HL-60 (cell line): ENCODE measurements at regions not wholly inside any gene's neighbourhood (a gene's known extent, or its start where the extent isn't known, plus 50 kb on each side); places are given as distances from the start of the nearest gene placed in this dataset.

Experiments
- CTCF ChIP-seq: IDR thresholded peaks from one replicate; pipeline ENCODE4 v1.5.1; 2011; ENCODE audit warnings: low read length, control low read depth, inconsistent platforms; ENCODE audit not compliant: insufficient read depth
- GABPA ChIP-seq: IDR thresholded peaks from 2 replicates; pipeline ENCODE4 v1.6.1; 2012; ENCODE audit warnings: low read depth
- POLR2AphosphoS5 ChIP-seq: IDR thresholded peaks from 2 replicates; pipeline ENCODE4 v1.6.1; 2012; ENCODE audit warnings: low read depth
- REST ChIP-seq: IDR thresholded peaks from 2 replicates; pipeline ENCODE4 v1.6.1; 2012; ENCODE audit warnings: low read depth; ENCODE audit not compliant: insufficient replicate concordance

DNA sequence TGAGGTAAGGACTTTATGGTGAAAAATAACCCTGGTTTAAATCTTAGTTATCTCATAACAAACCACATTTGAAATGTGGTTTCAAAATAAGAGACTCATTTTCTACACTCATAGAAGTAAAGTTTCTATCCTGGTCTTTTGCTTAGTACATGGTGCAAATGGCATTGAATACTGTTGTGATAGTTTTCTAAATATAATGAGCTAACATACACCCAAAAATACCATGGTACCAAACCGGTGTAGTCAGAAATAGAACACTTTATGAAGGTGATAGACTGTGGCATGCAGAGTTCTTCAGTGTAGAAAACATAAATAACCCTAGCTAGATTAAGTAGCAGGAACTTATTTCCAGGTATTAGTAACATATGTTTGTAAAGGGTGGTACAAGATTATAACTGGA lies 629.4 kb downstream of the PLOD2 start:
- TF ChIP-seq CTCF (no peak), REST (no peak), POLR2AphosphoS5 (no peak), GABPA (no peak)
